Suprapubic skin (tissue), 4 donors: ENCODE measurements at regions not wholly inside any gene's neighbourhood (a gene's known extent, or its start where the extent isn't known, plus 50 kb on each side); places are given as distances from the start of the nearest gene placed in this dataset.

Source experiments
- DNase-seq, 2 donors: peaks; one replicate each; pipeline ENCODE4 v3.0.0-alpha.2; 2019; ENCODE audit warnings: low spot score in 2 of 2
- H3K27ac ChIP-seq: fragments of 200-600 bp; sonication (generic); one replicate; pipeline ENCODE4 v1.5.1; 2019
- H3K27me3 ChIP-seq: fragments of 200-600 bp; sonication (generic); one replicate; pipeline ENCODE4 v1.5.1; 2019
- H3K36me3 ChIP-seq: fragments of 200-600 bp; sonication (generic); one replicate; pipeline ENCODE4 v1.5.1; 2019
- H3K4me1 ChIP-seq: fragments of 200-600 bp; sonication (generic); one replicate; pipeline ENCODE4 v1.5.1; 2019
- H3K4me3 ChIP-seq: fragments of 200-600 bp; sonication (generic); one replicate; pipeline ENCODE4 v1.5.1; 2019; ENCODE audit warnings: mild to moderate bottlenecking
- H3K9me3 ChIP-seq: fragments of 200-600 bp; sonication (generic); one replicate; pipeline ENCODE4 v1.5.1; 2019
- CTCF ChIP-seq, 2 donors: fragments of 200-600 bp in 1 of 2; fragments of 450-650 bp in 1 of 2; sonication (generic) in 1 of 2; IDR thresholded peaks; one replicate each; pipeline ENCODE4 v1.5.1; 2016 to 2019; ENCODE audit warnings: antibody characterized with exemption in 2 of 2, mild to moderate bottlenecking in 1 of 2, moderate library complexity in 1 of 2
- EP300 ChIP-seq: sonication (generic); formaldehyde crosslinking; IDR thresholded peaks from one replicate; pipeline ENCODE4 v1.6.1; 2017; ENCODE audit warnings: antibody characterized with exemption
- POLR2A ChIP-seq, 2 donors: fragments of 450-650 bp; IDR thresholded peaks; one replicate each; pipeline ENCODE4 v1.6.1; 2017; ENCODE audit warnings: antibody characterized with exemption in 2 of 2, mild to moderate bottlenecking in 2 of 2, moderate library complexity in 2 of 2
- POLR2AphosphoS5 ChIP-seq, 3 donors: sonication (generic); formaldehyde crosslinking; IDR thresholded peaks; one replicate each; pipeline ENCODE4 v1.6.1; 2017; ENCODE audit warnings: antibody characterized with exemption in 3 of 3
- WGBS: methylation state at CpG from one replicate; pipeline ENCODE4 v1.1.5; 2018; 5-methylcytosine and 5-hydroxymethylcytosine counted together

- no peak overlapping the region for H3K4me3 ChIP-seq
- TF ChIP-seq POLR2AphosphoS5 (IDR thresholded peaks at IDR 0.05), result no peak
- no peak for TF ChIP-seq POLR2A (IDR thresholded peaks at IDR 0.05)
- no peak for TF ChIP-seq EP300
- TF ChIP-seq CTCF (IDR thresholded peaks at IDR 0.05), result no peak
- no peaks in the 10 kb centered on the region for H3K36me3 ChIP-seq
- 90% methylated on average over 6 of the region's 6 CpGs for WGBS
- no peaks in the 10 kb centered on the region for H3K4me1 ChIP-seq
- H3K27me3 ChIP-seq, result no peaks in the 10 kb centered on the region
- peak in 1 of 2 donors; percentile 53 for DNase-seq
- no peak overlapping the region for H3K27ac ChIP-seq
- no peaks in the 10 kb centered on the region for H3K9me3 ChIP-seq
These were observed 50.8 kb upstream of the SSBP3 start for GRCh38 chr1:54456921-54457529.

DNA sequence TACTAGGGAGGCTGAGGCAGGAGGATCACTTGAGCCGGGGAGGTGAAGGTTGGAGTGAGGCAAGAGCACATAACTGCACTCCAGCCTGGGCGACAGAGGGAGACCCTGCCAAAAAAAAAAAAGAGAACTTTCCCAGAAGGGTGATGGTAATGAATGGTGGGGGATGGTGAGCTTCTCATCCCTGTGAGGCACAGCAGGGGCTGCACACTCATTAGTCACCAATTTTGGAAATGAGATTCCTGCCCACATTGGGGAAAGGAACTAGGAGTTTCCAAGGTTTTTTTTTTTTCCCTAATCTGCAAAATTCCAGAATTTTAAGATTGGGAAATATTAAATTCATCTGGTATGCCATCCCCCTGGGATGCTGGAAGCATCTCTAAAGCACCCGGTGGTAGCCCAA, 50.2 kb upstream of the SSBP3 start:
- no peaks in the 10 kb centered on the region for H3K27me3 ChIP-seq
- TF ChIP-seq POLR2AphosphoS5 (IDR thresholded peaks at IDR 0.05) (no peak), EP300 (no peak), POLR2A (IDR thresholded peaks at IDR 0.05) (no peak), CTCF (IDR thresholded peaks at IDR 0.05) (no peak)
- H3K36me3 ChIP-seq, result no peaks in the 10 kb centered on the region
- no peaks in the 10 kb centered on the region for H3K4me1 ChIP-seq
- no peak overlapping the region for H3K27ac ChIP-seq
- H3K4me3 ChIP-seq, result no peak overlapping the region
- no peaks in the 10 kb centered on the region for H3K9me3 ChIP-seq
- DNase-seq, result peak in 1 of 2 donors; percentile 13
- 70% methylated on average over 3 of the region's 3 CpGs for WGBS
